Suppressor macrophage treated with lipopolysaccharide for 1 hour (primary cell): ENCODE measurements at regions not wholly inside any gene's neighbourhood (a gene's known extent, or its start where the extent isn't known, plus 50 kb on each side); places are given as distances from the start of the nearest gene placed in this dataset.

ENCODE experiments used
- DNase-seq, 3 donors: peaks; one replicate each; pipeline ENCODE4 v3.0.0-alpha.2; 2020 to 2022

DNA sequence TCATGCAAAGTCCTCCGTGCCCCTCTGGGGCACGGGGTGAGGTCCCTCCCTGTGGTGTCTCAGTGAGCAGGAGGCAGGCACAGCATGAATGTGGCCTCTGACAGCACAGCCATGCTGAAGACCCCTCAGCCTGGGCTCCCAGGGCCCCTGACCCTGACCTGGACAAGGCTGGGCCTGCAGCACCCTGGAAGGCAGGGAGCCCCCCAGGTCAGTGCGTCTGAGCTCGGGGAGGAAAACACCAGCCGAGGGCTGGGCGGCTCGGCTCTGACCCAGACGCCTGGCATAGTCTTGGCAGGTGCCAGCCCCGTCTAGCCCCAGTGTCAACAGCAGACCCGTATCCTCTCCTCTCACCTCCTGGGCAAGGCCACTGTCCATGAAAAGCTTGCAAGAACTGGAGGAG, 1276.6 kb downstream of the BRD1 start:
- no peak for DNase-seq

GRCh38 chr22:48548391-48548790, 1279.3 kb downstream of the BRD1 start:
- DNase-seq: no peak

- no peak for DNase-seq
Observed at GRCh38 chr22:48547971-48548370, 1279.7 kb downstream of the BRD1 start.

GRCh38 chr22:48546653-48547424, 1280.8 kb downstream of the BRD1 start:
- DNase-seq: no peak

GRCh38 chr22:48545987-48546386, 1281.7 kb downstream of the BRD1 start:
- DNase-seq: no peak

DNA sequence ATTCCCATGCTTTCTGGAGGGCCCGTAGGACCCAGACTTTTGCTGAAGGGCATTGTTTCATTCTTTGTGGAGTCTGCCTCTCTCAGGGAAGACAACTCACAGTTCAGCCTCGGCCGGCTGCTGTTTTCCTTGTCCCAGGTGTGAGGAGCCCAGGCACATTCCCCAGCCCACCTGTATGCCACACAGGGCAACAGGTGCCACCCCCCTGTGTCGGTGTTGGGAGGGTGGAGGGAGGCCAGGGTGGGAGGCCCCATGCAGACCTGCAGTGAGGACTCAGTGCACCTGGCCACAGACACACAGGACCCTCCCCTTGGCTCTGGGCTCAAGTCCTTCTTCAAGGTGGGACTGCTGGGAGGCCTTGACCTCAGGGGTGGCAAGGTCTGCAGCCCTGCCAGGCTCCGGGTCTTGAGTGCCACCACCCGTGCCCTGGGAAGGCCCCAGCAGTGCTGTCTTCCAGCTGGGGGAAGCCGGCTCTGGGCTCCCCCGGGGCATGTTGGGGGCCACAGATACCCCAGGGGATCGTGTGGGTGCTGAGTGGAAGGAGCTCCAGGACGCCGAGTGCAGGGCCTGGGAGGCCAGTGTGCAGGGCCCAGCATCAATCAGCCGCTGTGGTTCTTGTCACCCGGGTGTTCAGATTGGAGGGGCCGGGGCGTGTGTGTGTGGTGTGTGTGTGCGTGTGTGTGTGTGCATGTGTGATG, 1286.1 kb downstream of the BRD1 start:
- DNase-seq: no peak

DNA sequence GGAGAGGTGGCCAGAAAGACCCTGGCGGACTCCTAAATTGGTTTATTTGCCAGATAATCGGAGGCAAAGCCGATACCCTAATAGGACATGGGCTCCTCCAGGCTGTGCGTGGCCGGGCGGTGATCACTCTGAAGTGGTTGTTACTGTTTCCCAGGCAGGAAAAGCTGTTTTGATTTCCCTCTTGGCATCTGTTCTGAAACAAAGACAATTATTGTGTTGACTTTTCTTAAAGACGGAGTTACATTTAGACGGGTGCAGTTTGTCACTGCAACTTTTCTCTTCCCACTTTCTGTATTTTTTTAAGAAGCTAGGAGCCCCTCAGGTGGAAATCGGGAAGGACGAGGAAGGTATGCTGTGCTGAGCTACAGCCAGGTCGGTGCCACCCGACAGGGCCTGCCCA, 1288.4 kb downstream of the BRD1 start:
- no peak for DNase-seq

DNA sequence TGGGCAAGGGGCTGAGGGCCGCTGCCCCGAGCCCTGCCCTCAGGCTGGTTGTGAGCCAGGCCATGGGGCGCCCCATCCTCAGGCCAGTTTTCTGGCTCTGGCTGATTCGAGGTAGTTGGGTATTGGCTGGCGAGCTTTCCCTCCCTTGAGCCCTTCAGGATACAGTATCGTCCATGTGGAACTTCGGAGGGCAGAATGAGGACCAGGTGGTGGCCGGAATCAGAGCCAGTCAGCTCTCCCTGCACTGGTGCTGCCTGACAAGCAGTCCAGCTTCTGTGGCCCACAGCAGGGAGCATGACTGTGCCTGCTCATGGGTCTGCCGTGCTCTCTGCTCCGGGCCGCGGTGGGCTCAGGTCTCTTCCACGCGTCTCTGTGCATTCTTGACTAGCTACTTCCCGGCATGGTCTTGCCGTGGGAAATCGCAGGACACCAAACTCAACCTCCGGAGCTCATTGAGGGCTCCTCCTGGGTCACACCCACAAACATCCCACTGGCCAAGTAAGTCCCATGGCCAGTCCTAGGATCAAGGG, 1289.3 kb downstream of the BRD1 start:
- DNase-seq: no peak

DNA sequence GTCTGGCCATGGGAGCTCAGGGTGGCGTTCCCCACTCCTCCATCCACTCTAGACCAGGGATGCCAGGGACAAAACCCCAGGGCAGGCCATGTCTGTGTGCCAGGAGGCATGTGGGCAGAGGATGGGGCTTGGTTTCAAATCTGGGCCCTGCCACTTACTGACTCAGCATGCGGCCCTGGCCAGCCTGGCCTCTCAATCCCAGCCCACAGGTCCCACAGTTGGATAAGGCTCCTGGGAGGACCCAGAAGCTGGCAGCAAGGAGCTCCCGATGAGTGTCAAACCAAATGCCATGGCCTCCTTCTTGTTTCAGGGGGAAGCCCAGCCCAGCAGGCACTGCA, 1290.4 kb downstream of the BRD1 start:
- no peak for DNase-seq

DNA sequence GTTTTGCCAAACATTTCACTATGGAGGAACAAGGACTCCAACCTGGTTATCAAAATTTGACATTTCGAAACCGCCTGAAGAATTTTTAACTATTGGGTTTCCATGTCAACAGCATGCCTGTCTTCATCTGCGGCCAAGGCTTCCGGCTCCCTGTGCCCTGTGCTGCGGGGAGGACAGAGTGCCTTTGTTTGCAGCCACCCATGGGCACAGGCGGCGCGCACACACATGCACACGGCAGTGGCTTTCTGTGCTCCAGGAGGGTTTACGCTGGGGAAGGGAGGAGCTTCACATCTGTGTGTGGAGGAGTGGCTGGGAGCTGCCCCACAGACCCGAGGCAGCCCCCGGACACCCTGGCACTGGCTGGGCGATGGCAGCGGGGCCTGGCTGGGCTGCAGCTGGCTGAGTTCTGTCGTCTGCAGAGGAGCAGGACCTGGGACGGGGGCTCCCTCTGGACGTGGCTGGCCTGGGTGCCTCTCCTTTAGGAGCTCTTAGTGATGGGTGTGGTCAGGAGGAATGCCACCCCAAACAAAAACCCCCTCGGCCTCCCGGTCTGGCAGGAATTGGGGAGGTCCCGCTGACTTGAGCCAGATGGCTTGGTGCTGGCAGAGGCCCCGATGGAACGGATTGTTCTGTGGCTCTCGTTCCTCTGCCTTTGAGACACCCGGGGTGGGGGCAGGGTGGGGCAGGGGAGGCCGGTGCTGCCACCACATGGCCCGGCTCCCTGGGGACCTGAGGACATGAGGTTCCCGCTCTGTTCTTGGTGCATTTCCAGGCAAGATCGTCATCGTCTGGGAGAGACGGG, 1290.9 kb downstream of the BRD1 start:
- DNase-seq: no peak

GRCh38 chr22:48535868-48536540, 1291.7 kb downstream of the BRD1 start:
- DNase-seq: no peak

- DNase-seq: no peak
Observed at GRCh38 chr22:48534395-48534958, 1293.2 kb downstream of the BRD1 start.

DNA sequence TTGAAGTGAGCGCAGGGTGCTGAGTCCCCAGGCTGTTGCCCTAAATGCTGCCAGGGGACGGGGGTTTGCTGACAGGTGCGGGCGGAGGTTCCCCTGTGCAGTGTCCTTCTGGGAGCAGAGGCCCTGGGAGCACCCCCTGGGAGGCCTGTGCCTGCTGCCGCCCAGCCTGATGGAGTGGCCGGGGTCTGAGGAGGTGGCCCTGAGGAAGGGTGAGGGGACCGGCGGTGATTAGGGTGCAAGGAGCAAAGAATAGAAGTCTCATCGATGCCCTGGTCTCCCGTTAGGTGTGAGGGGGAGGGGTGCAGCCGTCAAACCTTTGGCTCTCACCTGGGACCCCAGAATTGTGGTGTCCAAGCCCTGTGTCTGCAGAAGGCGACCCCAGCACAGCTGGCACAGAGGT, 1294.7 kb downstream of the BRD1 start:
- DNase-seq: no peak

DNA sequence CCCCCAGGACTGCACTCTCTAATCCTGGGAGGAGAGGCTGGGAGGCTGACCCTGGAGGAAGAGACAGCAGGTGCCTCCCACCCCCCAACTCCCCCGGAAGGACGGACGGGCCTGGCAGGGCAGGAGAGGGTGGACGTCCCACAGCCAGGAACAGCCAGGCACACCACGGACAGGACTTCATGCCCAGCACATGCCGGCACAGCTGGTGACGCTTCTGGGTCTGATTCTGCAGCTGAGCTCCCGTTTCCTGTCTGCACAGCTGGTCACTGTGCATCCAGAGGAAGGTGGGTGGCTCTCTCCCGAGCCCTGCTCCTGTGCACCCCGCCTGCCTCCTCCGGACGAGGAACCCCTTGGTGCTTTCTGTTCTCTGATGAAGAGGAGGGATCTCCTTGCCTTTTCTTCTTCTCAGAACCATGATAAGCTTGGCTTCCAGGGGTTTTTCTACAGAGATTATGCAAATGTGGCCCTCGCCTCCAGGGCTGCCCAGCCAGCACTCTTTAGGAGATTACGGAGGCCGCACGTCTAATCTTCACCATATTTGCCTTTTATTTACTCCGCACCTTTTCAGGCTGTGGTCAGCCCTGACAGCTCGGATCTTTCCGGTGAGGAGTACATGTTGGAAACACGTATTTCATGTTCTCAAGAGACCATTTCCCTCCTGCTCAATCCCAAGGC, 1295.8 kb downstream of the BRD1 start:
- DNase-seq: no peak

DNA sequence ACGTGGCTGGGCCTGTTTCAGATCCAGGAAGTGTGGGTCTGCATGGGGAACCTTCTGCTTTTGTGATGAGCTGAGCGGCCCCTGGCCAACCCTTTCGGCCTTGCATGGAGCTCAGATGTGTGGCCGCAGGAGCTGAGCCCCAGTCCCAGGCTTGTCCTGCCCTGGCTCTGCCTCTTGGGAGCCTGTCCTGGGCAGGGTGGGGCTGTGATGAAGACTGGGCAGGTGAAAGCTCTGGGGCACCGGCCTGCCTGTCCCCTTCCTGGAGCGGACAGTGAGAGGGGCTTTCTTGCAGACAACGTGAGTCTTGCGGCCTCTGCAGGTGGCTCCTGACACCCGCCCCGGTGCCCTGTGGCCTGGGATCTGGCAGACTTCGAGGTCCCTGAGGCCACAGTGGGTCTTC, 1296.6 kb downstream of the BRD1 start:
- DNase-seq: no peak

GRCh38 chr22:48530666-48531065, 1297.0 kb downstream of the BRD1 start:
- no peak for DNase-seq

- DNase-seq: no peak
Observed at GRCh38 chr22:48528221-48528915, 1299.3 kb downstream of the BRD1 start.

- no peak for DNase-seq
Observed at GRCh38 chr22:48523761-48524160, 1303.9 kb downstream of the BRD1 start.

GRCh38 chr22:48523091-48523490, 1304.6 kb downstream of the BRD1 start:
- no peak for DNase-seq

DNA sequence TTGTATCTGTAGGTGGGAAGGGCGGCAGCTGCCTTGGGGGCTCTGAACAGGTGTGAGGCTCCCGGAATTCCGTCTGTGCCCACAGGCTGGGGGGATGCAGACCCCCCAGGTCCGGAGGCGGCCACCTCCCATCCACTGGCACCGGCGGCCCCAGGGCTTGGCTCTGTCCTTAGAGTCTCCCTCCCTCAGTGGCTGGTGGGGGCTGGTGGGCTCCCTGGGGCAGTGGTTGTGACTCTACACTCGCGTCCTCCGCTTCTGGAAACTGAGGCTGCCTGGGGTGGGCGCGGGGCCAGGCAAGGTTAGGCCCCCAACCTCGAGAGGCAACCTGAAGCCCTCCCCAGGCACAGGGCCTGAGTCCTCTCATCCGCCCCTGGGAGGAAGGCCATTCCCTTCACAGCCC, 1305.4 kb downstream of the BRD1 start:
- DNase-seq: no peak

DNA sequence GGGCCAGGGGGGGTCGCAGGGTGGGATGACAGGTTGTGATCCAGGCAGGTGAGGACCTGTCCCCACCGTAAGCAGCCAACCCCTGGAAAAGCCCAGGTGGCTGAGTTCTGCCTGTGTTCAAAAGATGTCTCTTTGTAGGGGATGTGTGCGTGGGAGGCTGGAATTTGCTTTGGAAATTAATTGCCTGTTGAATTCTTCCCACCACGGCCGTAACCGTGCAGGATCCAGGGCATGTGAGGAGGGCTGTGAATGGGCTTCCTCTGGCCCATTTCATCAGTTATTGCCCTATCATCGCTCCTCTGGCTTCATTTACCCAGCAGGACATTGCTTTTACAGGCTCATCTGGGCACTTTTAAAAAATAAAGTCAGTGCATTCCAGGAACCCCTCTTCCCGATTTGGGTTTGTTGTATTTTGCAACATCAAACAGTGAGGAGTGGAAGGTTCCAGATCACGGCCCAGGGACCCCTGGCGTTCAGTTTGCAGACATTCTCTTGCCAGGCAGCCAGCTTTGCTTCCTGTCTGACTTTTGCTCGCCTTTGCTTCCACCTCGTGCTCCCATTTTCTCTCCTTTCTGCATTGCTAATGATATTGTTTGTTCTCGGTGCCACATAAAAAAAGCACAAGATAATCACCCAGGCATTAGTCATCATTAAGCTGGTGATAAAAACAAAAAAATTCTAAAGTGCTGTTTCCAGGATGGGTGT, 1306.6 kb downstream of the BRD1 start:
- no peak for DNase-seq
